AG09309 (cell line): ENCODE measurements at regions not wholly inside any gene's neighbourhood (a gene's known extent, or its start where the extent isn't known, plus 50 kb on each side); places are given as distances from the start of the nearest gene placed in this dataset.

Source experiments
- DNase-seq: peaks from one replicate; pipeline ENCODE4 v3.0.0-alpha.2; 2010; ENCODE audit warnings: low read depth
- H3K4me3 ChIP-seq: 2 replicates; pipeline ENCODE4 v1.5.1; 2011; ENCODE audit warnings: mild to moderate bottlenecking, low read depth, low read length, moderate library complexity; ENCODE audit not compliant: control insufficient read depth
- TF ChIP-seq, protein P1 (sequence below): IDR thresholded peaks from 2 replicates; pipeline ENCODE4 v1.5.1; 2011; ENCODE audit warnings: mild to moderate bottlenecking, low read depth, low read length, inconsistent platforms; ENCODE audit not compliant: insufficient read depth, control insufficient read depth; ENCODE audit errors: missing control alignments

DNA sequence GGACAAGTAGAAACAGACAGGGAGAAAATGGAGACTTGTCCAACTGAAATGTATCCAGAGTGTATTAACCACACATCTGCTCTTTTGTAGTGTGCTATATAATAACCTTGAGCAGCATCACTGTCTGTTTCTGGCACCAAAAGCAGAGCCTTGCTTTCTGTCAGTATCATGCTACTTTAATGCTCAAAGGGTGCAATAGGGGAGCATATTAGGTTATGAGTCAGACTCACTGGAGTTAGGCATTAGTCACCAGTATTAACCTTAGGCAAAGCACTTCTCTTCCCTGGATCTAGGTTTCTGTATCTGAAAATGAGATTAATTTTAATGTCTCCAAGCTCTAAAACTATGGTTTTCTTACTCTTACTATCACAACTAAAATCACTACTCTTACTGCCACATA lies 280.1 kb downstream of the TFAP2B start:
- no peak for DNase-seq
- H3K4me3 ChIP-seq, result no peak overlapping the region
- TF ChIP-seq, protein P1, sequence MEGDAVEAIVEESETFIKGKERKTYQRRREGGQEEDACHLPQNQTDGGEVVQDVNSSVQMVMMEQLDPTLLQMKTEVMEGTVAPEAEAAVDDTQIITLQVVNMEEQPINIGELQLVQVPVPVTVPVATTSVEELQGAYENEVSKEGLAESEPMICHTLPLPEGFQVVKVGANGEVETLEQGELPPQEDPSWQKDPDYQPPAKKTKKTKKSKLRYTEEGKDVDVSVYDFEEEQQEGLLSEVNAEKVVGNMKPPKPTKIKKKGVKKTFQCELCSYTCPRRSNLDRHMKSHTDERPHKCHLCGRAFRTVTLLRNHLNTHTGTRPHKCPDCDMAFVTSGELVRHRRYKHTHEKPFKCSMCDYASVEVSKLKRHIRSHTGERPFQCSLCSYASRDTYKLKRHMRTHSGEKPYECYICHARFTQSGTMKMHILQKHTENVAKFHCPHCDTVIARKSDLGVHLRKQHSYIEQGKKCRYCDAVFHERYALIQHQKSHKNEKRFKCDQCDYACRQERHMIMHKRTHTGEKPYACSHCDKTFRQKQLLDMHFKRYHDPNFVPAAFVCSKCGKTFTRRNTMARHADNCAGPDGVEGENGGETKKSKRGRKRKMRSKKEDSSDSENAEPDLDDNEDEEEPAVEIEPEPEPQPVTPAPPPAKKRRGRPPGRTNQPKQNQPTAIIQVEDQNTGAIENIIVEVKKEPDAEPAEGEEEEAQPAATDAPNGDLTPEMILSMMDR, result no peak

GRCh38 chr6:51099201-51099600 lies 280.5 kb downstream of the TFAP2B start:
- DNase-seq, result no peak
- TF ChIP-seq, protein P1, result no peak
- H3K4me3 ChIP-seq, result no peak overlapping the region

GRCh38 chr6:51105357-51105756 lies 286.7 kb downstream of the TFAP2B start:
- no peak overlapping the region for H3K4me3 ChIP-seq
- TF ChIP-seq, protein P1, result no peak
- no peak for DNase-seq

DNA sequence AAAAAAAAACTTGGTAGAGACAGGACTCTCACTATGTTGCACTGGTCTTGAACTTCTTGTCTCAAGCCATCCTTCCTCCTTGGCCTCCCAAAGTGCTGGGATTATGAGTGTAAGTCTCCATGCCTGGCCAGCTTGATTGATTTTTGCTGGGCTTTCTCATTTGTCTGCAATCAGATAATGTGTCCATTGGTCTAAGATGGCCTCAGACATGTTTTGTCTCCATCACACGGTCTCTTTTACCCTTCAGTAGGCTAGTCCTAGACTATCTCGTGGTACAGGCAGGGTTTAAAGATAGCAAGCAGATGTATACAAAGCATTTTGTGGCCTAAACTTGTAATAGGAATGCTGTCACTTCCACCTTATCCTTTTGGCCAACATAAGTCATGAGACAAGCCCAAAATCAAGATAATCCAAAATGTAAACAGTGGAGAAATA lies 289.1 kb downstream of the TFAP2B start:
- TF ChIP-seq, protein P1, result no peak
- H3K4me3 ChIP-seq, result no peak overlapping the region
- DNase-seq, result no peak

- TF ChIP-seq, protein P1, result no peak
- DNase-seq, result no peak
- H3K4me3 ChIP-seq, result no peak overlapping the region
Measured at GRCh38 chr6:51108563-51109234, 290.0 kb downstream of the TFAP2B start.

- TF ChIP-seq, protein P1, result no peak
- no peak overlapping the region for H3K4me3 ChIP-seq
- no peak for DNase-seq
Measured at GRCh38 chr6:51112731-51113130, 294.1 kb downstream of the TFAP2B start.
